Keratinocyte (primary cell): ENCODE measurements at regions not wholly inside any gene's neighbourhood (a gene's known extent, or its start where the extent isn't known, plus 50 kb on each side); places are given as distances from the start of the nearest gene placed in this dataset.
"Not testable (repeated sequence)": the region's sequence is repeated elsewhere in the genome, so short reads cannot be mapped to it uniquely, and the experiment has no call there.

Experiments
- DNase-seq: peaks from one replicate; pipeline ENCODE4 v3.0.0-alpha.2; 2011; ENCODE audit warnings: low read depth, missing footprints, low spot score
- FAIRE-seq: peaks from 2 replicates; lab custom pipeline; 2011; peaks lifted over from hg19 to GRCh38; lab: Jason Lieb, UNC
- H2AFZ ChIP-seq: 2 replicates; pipeline ENCODE4 v1.6.0; 2012; ENCODE audit warnings: low read length, control low read depth, inconsistent platforms; ENCODE audit not compliant: control insufficient read depth
- H3K27ac ChIP-seq: 2 replicates; pipeline ENCODE4 v1.5.1; 2011; ENCODE audit warnings: low read length; ENCODE audit not compliant: control insufficient read depth, insufficient read depth
- H3K27me3 ChIP-seq: 3 replicates; pipeline ENCODE4 v1.6.0; 2011; ENCODE audit warnings: low read length; ENCODE audit not compliant: control insufficient read depth, insufficient read depth; ENCODE audit errors: extremely low read depth
- H3K36me3 ChIP-seq, 2 experiments: 2 replicates in 1 of 2; 3 replicates in 1 of 2; pipeline ENCODE4 v1.5.1; 2011; ENCODE audit warnings: low read length in 2 of 2, mild to moderate bottlenecking in 1 of 2; ENCODE audit not compliant: control insufficient read depth in 2 of 2, insufficient read depth in 2 of 2; ENCODE audit errors: extremely low read depth in 1 of 2
- H3K4me1 ChIP-seq: 3 replicates; pipeline ENCODE4 v1.5.1; 2011; ENCODE audit warnings: low read length; ENCODE audit not compliant: control insufficient read depth, insufficient read depth; ENCODE audit errors: extremely low read depth
- H3K4me2 ChIP-seq: 3 replicates; pipeline ENCODE4 v1.6.0; 2011; ENCODE audit warnings: low read depth, low read length; ENCODE audit not compliant: control insufficient read depth, insufficient read depth; ENCODE audit errors: extremely low read depth
- H3K4me3 ChIP-seq, 3 experiments: fragments of 200-600 bp in 1 of 3; sonication (generic) in 1 of 3; 2 replicates in 2 of 3; 3 replicates in 1 of 3; pipeline ENCODE4 v1.5.1; 2011 to 2016; ENCODE audit warnings: low read length in 3 of 3, mild to moderate bottlenecking in 3 of 3, control low read depth in 2 of 3, inconsistent platforms in 1 of 3, low read depth in 1 of 3, mixed read lengths in 1 of 3, mixed run types in 1 of 3, moderate library complexity in 1 of 3; ENCODE audit not compliant: control insufficient read depth in 2 of 3, insufficient read depth in 2 of 3; ENCODE audit errors: extremely low read depth in 1 of 3
- H3K79me2 ChIP-seq: 2 replicates; pipeline ENCODE4 v1.6.0; 2012; ENCODE audit warnings: low read length; ENCODE audit not compliant: control insufficient read depth, insufficient read depth
- H3K9ac ChIP-seq: 3 replicates; pipeline ENCODE4 v1.6.0; 2011; ENCODE audit warnings: low read length; ENCODE audit not compliant: control insufficient read depth, insufficient read depth; ENCODE audit errors: extremely low read depth
- H3K9me1 ChIP-seq: 3 replicates; pipeline ENCODE4 v1.6.0; 2011; ENCODE audit warnings: low read length; ENCODE audit not compliant: control insufficient read depth, insufficient read depth; ENCODE audit errors: extremely low read depth
- H3K9me3 ChIP-seq: 2 replicates; pipeline ENCODE4 v1.5.1; 2012; ENCODE audit warnings: low read depth, low read length; ENCODE audit not compliant: control insufficient read depth
- H4K20me1 ChIP-seq: 3 replicates; pipeline ENCODE4 v1.6.0; 2011; ENCODE audit warnings: low read length; ENCODE audit not compliant: control insufficient read depth, insufficient read depth; ENCODE audit errors: extremely low read depth
- CTCF ChIP-seq, 3 experiments: IDR thresholded peaks in 1 of 3; conservative IDR thresholded peaks in 1 of 3; optimal IDR thresholded peaks in 1 of 3; 2 replicates in 2 of 3; 3 replicates in 1 of 3; pipeline versions ENCODE3 to v1.5.1; 2011; ENCODE audit warnings: low read length in 3 of 3, mild to moderate bottlenecking in 3 of 3, moderate library complexity in 2 of 3, control low read depth in 1 of 3, inconsistent platforms in 1 of 3; ENCODE audit not compliant: insufficient read depth in 2 of 3; ENCODE audit errors: extremely low read depth in 1 of 3
- EZH2 ChIP-seq: IDR thresholded peaks from one replicate; pipeline ENCODE4 v1.6.1; 2012; ENCODE audit warnings: inconsistent platforms, mild to moderate bottlenecking, low read length, moderate library complexity
- dilution Hi-C: fragments of 300-500 bp; cut with MboI; formaldehyde crosslinking; loops from one replicate; pipeline ENCODE4 v1.7.0; 2020; ENCODE audit warnings: low sequenced_read_pairs; ENCODE audit not compliant: extremely low pct_ligation_motif_present

GRCh38 chr20:29327600-29328420 lies 1929.7 kb upstream of the DEFB115 start:
- H3K9ac ChIP-seq, H3K4me1 ChIP-seq, H3K27ac ChIP-seq, FAIRE-seq, H2AFZ ChIP-seq, DNase-seq, H3K4me2 ChIP-seq, H3K79me2 ChIP-seq, H3K36me3 ChIP-seq, dilution Hi-C loops, H3K27me3 ChIP-seq, H3K9me1 ChIP-seq, H4K20me1 ChIP-seq, H3K4me3 ChIP-seq: not testable (repeated sequence)
- peaks cover 26% of the 10 kb centered on the region for H3K9me3 ChIP-seq

GRCh38 chr20:29330429-29331115 lies 1926.9 kb upstream of the DEFB115 start:
- H3K36me3 ChIP-seq, H2AFZ ChIP-seq, H3K79me2 ChIP-seq, H3K9me1 ChIP-seq, H3K4me2 ChIP-seq, H3K9ac ChIP-seq, dilution Hi-C loops, H4K20me1 ChIP-seq, H3K4me3 ChIP-seq, H3K27ac ChIP-seq, H3K27me3 ChIP-seq, H3K4me1 ChIP-seq, FAIRE-seq, DNase-seq: not testable (repeated sequence)
- peaks cover 19% of the 10 kb centered on the region for H3K9me3 ChIP-seq

- DNase-seq (no peak), FAIRE-seq (no peak)
- Histone ChIP-seq H3K36me3 (no peaks in the 10 kb centered on the region), H3K4me2 (no peak overlapping the region), H3K27ac (no peak overlapping the region), H4K20me1 (no peaks in the 10 kb centered on the region), H3K4me1 (no peaks in the 10 kb centered on the region), H3K4me3 (no peak overlapping the region), H3K79me2 (no peaks in the 10 kb centered on the region), H3K9me3 (peaks cover 7% of the 10 kb centered on the region), H2AFZ (no peak overlapping the region), H3K9ac (no peak overlapping the region), H3K9me1 (no peaks in the 10 kb centered on the region), H3K27me3 (no peaks in the 10 kb centered on the region)
- TF ChIP-seq CTCF (optimal IDR thresholded peaks at IDR 0.05 in 1 of 3, IDR thresholded peaks at IDR 0.05 in 1 of 3, conservative IDR thresholded peaks at IDR 0.05 in 1 of 3; ENCODE audit: extremely low read depth in 1 of 3, insufficient read depth in 2 of 3, low read length in 3 of 3) (no peak), EZH2 (no peak)
- dilution Hi-C loops: no loop called here
These were observed 1907.6 kb upstream of the DEFB115 start for GRCh38 chr20:29349836-29350235.

GRCh38 chr20:29375937-29376336 lies 1881.5 kb upstream of the DEFB115 start:
- H3K79me2 ChIP-seq, H3K4me2 ChIP-seq, H3K36me3 ChIP-seq, FAIRE-seq, H3K9me1 ChIP-seq, H4K20me1 ChIP-seq, H3K9me3 ChIP-seq, H3K4me1 ChIP-seq, H3K27ac ChIP-seq, DNase-seq, H3K4me3 ChIP-seq, dilution Hi-C loops, H2AFZ ChIP-seq, H3K9ac ChIP-seq, H3K27me3 ChIP-seq: not testable (repeated sequence)
